ENCODE measurements at regions not wholly inside any gene's neighbourhood (a gene's known extent, or its start where the extent isn't known, plus 50 kb on each side); places are given as distances from the start of the nearest gene placed in this dataset.
A peak's percentile ranks its signal among the peaks of the same experiment; 100 is the strongest.

GRCh38 chr1:234869182-234870019, 259.2 kb downstream of the TOMM20 start:
- no peak for DNase-seq (ENCODE audit: low read depth)

GRCh38 chr1:234868296-234869147, 258.5 kb upstream of the IRF2BP2 start:
- DNase-seq (ENCODE audit: low read depth) = no peak

DNA sequence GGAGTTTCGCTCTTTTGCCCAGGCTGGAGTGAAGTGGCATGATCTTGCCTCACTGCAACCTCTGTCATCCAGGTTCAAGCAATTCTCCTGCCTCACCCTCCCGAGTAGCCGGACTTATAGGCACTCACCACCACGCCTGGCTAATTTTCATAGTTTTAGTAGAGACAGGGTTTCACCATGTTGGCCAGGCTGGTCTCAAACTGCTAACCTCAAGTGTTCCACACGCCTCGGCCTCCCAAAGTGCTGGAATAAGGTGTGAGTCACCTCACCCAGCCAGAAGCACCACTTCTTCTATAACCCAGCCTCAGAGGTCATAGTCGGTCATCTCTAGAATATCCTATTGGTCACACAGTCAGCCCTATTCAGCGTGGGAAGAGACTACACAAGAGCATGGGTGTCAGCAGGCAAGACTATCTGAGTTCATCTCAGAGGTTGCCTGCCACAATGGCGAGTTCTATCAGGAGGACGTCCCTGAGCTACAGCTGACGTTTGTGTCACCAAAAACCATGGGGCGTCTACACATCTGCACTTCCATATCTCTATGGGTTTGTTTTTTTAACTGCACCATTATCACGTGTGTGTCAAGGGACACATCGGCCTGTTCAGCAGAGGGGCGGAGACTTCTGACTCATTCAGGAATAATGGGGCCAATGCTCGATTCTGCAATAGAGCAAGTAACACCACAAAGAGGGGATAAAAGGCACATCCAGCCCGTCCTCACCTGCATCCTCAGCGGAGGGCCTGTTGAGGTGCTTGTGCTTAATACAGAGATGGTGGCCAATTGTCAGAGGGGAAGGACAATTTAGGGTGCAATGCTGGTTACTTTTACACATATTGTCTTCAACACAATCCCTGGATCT, 256.3 kb upstream of the IRF2BP2 start:
- DNase-seq (ENCODE audit: low read depth) = peak; percentile 42

DNA sequence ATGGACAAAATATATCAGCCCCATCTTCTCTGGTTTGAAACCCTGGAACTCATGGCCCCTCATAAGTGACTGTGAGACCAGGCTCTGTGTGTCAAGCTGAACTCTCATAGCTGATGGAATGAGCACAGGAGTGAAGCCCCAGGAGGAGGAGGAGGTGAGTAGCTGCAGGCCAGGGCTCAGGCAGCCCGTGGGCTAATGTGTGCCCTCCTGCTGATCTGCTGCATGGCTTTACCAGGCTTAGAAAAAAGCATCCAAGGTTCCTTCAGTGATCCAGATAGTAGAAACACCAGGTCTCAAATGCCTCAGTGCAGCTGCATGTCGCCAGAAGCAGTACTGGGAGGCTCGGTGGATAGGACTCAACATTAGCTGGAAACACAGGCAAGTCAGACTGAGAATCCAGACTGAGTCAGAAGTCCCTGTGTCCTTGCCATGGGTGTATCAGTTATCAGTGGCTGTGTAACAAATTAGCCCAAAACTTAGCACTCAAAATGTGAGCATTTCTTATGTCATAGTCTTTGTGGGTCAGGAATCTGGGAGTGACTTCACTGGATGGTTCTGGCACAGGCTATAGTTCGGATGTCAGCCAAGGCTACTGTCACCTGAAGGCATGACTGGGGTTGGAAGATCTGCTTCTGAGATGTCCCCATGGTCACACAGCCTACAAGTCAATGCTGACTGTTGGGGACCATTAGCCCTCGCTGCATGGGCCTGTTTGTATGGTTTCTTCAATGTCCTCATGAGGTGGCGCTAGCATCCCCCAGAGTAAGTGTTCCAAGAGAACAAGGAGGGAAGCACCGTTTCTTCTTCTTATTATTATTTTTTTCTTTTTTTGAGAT, 255.4 kb upstream of the IRF2BP2 start:
- no peak for DNase-seq (ENCODE audit: low read depth)

DNA sequence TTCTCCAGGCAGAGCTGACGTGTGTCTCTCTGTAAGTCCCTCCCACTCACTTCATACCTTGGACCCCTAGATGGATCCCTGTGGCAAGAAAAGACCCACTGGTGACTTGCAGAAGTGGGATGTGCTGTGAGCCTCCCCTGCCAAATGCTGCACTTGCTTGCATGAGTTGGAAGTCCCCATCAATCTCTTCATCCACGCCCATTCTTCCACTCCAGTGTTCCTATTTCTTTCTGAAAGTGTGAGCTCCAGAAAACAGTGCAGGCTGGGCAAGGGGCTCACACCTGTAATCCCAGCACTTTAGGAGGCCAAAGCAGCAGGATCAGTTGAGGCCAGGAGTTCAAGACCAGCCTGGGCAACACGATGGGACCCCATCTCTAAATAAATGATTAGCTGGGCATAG, 254.1 kb upstream of the IRF2BP2 start:
- DNase-seq (ENCODE audit: low read depth) = no peak

DNA sequence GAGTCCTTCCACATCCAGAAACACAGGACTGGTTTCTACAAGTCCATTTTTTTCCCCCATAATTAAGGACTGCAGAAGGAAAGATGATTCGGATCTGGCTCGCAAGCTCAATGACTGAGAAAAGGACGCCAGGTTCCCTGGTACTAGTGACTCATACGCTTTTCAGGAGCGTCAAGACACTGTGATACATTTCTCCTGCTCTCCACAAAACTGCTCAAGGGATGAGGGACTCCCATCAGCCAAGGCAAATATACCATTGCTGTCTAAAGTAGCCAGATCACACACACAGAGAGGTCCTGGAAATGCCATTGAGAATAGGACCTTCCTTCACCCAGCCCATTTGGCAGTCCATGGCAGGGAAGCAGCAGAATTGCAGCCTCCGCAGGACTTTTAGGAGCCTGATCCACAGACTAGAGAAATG, 253.6 kb upstream of the IRF2BP2 start:
- DNase-seq (ENCODE audit: low read depth) = no peak

- peak; percentile 91 for DNase-seq (ENCODE audit: low read depth)
These were observed 253.1 kb upstream of the IRF2BP2 start for GRCh38 chr1:234862944-234863515.

GRCh38 chr1:234862360-234862943, 252.5 kb upstream of the IRF2BP2 start:
- no peak for DNase-seq (ENCODE audit: low read depth)

GRCh38 chr1:234861761-234862160, 251.8 kb upstream of the IRF2BP2 start:
- no peak for DNase-seq (ENCODE audit: low read depth)

DNA sequence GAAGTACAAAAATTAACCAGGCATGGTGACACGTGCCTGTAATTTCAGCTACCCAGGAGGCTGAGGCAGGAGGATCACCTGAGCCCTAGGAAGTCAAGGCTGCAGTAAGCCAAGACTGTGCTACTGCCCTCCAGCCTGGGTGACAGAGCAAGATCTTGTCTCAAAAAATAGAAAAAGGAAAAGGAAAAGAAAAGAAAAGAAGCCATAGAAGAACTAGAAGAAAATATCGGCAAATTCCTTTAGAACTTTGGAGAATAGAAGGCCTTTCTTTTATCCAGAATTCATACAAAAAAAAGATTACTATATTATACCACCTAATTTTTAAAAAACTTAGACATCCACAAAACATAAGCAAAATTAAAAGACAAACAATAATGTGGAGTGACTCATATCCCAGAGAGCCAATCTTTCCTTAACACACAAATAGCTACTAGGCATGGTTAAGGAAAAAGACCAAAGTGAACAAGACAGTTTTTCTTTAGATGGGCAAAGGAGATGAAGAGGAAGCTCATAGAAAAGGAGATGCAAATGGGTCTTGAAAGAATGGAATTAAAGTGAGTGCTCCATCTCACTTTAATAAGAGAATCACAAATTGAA, 251.1 kb upstream of the IRF2BP2 start:
- DNase-seq (ENCODE audit: low read depth) = no peak

DNA sequence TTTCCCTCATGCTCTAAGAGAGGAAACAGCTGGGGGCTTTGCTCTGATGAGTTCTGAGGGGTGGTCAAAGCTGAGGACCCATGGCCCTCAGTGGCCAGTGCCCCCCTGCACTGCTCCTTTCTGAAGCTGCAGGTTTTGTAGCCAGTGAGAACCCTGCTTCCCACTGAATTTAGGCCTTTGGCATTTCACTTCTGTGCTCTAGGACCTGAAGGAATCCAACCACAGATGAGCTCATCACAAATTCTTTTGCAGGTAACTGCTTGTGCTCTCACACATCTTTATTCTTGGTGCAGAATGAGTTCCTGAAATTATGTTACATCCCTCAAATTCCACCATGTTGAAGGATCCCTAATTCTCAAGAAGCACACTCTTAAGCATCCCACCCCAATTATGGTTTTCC, 248.7 kb upstream of the IRF2BP2 start:
- DNase-seq (ENCODE audit: low read depth) = no peak

DNA sequence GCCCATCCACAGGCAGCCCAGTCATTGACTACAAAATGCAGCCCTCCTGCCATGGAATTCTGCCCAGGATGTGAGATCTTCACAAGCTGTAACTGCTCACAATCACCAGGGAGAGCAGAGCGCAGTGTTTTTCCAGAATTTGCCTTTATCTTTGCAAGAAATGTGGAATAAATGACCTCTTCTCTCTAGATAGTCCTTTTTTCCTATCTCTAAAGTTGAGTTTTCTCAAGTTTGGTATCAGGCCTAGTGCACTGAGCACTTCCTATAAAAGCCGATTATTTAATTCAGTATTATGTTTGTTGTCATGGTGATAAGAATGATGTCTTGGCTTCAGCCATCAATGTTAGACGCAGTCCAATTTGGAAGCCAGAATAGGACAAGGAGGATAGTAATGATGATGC, 246.9 kb upstream of the IRF2BP2 start:
- no peak for DNase-seq (ENCODE audit: low read depth)

GRCh38 chr1:234855851-234856250, 245.9 kb upstream of the IRF2BP2 start:
- DNase-seq (ENCODE audit: low read depth) = no peak

- no peak for DNase-seq (ENCODE audit: low read depth)
These were observed 244.7 kb upstream of the IRF2BP2 start for GRCh38 chr1:234854645-234855039.

DNA sequence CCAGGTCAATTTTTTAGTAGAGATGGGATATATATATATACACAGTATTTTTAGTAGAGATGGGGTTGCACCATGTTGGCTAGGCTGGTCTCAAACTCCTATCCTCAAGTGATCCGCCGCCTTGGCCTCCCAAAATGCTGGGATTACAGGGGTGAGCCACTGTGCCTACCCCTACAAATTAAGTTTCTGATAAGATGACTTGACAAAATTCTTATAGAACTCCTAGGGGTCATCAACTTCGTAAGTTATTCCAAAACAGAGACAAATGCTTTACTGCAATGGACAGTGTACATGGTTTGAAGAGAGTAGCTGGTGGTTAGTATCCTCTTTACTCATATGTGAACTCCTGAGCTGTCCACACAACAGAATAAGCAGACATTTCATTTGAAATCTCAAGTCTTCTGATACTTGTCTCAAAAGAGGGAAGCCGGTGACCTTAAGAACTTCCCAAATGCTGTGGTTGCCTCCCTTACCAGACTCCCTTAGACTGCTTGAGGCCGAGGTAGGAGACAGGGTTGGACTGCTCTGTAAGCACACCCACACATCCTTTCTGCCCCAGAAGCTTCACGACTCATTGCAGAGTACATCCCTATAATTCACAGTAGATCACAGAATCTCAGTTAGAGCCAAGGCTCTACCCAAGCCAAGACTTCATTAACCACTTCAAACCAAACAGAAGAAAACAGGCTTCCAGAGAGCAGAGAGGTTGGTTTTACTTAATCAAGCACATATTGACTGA, 244.1 kb upstream of the IRF2BP2 start:
- DNase-seq (ENCODE audit: low read depth) = no peak

- DNase-seq (ENCODE audit: low read depth) = no peak
These were observed 242.7 kb upstream of the IRF2BP2 start for GRCh38 chr1:234852659-234853058.

DNA sequence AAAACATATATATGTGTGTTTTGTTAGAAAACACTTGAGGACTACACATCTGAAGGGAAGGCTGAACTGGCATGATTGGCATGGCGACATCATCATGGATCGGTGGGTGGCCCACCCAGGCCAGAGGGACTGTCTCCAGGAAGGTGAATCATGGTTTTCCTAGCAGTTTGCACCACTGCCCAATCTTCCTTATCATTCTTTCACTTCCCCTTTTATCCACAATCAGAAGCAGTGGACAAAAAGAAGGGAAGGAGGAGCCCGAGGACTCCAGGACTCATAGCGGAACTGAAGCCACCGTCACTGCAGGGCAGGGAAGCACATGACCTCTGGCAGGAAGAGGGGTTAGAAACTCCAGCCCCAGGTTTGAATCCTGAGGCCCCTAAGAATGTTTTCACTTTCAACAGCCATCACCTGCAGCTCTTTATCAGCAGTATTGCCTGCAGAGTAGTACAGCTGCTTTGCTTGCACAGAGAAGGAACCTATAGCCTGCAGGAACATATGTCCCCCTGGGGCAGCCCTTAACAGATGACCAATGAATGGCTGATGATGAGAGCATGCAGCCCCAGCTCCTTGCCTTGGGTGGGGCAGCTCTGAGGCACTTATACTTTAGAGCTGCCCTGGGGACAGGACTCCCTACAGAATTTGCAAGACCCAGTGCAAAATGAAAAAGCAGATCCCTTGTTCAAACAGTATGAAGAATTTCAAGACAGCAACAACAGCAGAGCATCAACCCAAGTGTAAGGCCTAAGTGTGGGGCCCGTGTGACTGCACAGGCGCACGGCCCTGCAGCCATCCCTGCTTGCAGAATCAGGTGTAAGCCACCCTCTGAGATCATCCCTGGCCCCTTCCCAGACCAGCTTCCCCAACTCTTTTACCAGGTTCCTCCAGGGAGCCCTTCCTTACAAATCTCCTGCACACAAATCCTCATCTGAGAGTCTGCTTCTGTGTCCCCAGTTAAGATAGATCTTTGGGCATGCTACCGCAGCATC, 241.8 kb upstream of the IRF2BP2 start:
- no peak for DNase-seq (ENCODE audit: low read depth)
